Spinal cord (tissue), 9 donors: ENCODE measurements at regions not wholly inside any gene's neighbourhood (a gene's known extent, or its start where the extent isn't known, plus 50 kb on each side); places are given as distances from the start of the nearest gene placed in this dataset.

Source experiments
- DNase-seq, 6 donors: peaks; one replicate each; pipeline versions ENCODE4 v3.0.0 to v3.0.0-alpha.2; 2013 to 2015; ENCODE audit warnings: low spot score in 6 of 6, low read depth in 4 of 6
- H3K27ac ChIP-seq: one replicate; pipeline ENCODE4 v1.5.1; 2013; ENCODE audit warnings: low read depth, low read length, control low read depth
- H3K27me3 ChIP-seq: one replicate; pipeline ENCODE4 v1.6.1; 2013; ENCODE audit warnings: low read length; ENCODE audit not compliant: control insufficient read depth, insufficient read depth
- H3K36me3 ChIP-seq: one replicate; pipeline ENCODE4 v1.6.1; 2013; ENCODE audit warnings: low read length; ENCODE audit not compliant: control insufficient read depth, insufficient read depth
- H3K4me1 ChIP-seq: one replicate; pipeline ENCODE4 v1.6.1; 2013; ENCODE audit warnings: low read length; ENCODE audit not compliant: control insufficient read depth, insufficient read depth
- H3K4me3 ChIP-seq: one replicate; pipeline ENCODE4 v1.5.1; 2013; ENCODE audit warnings: low read depth, low read length, control low read depth
- H3K9me3 ChIP-seq: one replicate; pipeline ENCODE4 v1.6.1; 2013; ENCODE audit warnings: low read length; ENCODE audit not compliant: control insufficient read depth, insufficient read depth
- WGBS: methylation state at CpG from one replicate; pipeline ENCODE4 v1.1.5; 2013; ENCODE audit warnings: missing lambda C conversion rate; ENCODE audit not compliant: insufficient coverage; 5-methylcytosine and 5-hydroxymethylcytosine counted together
- donor health status: healthy.

DNA sequence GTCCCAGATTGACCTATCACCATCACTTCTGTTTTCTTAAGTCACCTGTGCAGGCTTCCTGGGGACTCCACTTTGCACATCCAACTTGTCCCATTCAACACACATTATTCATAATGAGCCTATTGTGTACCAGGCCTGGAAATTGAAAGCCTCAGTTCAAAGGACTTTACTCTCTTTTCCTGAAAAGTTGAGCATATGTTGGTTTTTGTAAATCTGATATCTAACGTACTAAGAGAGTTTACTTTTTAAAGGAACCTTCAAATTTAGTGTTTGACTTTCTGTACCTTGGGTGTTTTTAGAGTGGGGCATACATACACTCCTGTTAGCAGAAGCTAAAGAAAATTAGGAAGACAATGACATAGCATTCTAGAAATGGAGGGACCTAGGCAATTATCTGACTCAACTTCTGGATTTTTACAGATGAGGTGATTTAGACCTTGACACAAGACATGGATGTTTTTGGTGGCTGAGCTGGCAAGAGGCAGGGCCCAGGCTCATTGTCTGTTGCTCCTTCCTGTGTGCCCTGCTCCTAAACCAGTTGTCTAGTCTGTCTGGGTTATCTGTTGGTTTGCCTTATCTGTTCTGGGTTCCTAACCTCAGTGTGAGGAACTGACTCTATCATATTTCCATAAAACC is 336.5 kb downstream of the RPS6KC1 start:
- no peaks in the 10 kb centered on the region for H3K9me3 ChIP-seq
- H3K27me3 ChIP-seq, result no peaks in the 10 kb centered on the region
- no peak overlapping the region for H3K27ac ChIP-seq
- H3K4me3 ChIP-seq, result no peak overlapping the region
- WGBS, result no CpG with 5 or more reads among the region's 1 CpG
- no peak for DNase-seq
- H3K4me1 ChIP-seq, result peaks cover 21% of the 10 kb centered on the region
- H3K36me3 ChIP-seq, result no peaks in the 10 kb centered on the region

DNA sequence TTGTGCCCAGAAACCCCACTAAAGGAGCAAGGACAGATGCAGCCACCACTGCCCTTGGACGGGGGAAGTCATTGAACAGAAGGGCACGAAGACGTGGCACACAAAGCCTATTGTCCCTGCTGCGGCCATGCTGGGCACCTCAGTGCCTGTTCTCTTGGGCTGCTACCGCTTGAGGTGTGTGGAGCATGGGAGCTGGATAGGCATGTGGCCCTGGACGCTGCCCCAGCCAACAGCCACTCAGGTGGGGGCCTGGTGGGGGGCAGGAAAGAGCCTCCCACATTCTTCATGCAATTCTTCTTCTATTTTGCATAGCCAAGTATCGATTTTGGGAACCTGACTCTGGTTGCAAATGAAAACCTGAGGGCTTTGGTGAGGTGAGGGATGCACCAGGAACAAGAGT is 337.2 kb downstream of the RPS6KC1 start:
- Histone ChIP-seq H3K9me3 (no peaks in the 10 kb centered on the region), H3K27ac (no peak overlapping the region), H3K36me3 (no peaks in the 10 kb centered on the region), H3K4me3 (no peak overlapping the region), H3K27me3 (no peaks in the 10 kb centered on the region), H3K4me1 (peaks cover 19% of the 10 kb centered on the region)
- WGBS, result 82% methylated on average over 4 of the region's 7 CpGs
- no peak for DNase-seq

DNA sequence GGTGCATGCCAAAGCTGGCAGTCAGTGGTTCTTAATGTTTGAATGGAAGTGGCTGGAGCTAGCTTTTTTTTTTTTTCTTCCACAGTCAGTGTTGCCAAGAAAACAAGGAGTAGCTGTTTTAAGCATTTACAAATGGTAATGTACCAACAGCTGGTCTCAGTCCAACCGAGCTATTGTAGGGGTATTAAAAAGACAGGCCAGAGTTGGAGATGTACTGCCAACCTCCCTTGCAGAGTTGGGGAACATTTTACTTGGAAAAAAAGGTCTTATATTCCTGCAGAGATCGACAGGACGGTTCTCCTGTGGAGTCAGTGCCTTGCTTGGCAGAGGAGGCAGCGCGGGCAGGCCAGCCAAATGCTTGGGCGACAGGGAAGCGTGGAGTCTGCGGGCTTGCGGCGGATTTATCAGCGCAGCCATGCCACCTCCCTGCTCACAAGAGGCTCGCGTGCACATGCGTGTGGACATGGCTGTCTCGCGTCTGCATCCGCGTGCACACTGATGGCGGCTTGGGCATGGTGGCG is 338.1 kb downstream of the RPS6KC1 start:
- WGBS, result 45% methylated on average over 20 of the region's 20 CpGs
- Histone ChIP-seq H3K27ac (peak overlapping the region; percentile 61), H3K4me1 (peaks cover 19% of the 10 kb centered on the region), H3K36me3 (no peaks in the 10 kb centered on the region), H3K27me3 (no peaks in the 10 kb centered on the region), H3K4me3 (no peak overlapping the region), H3K9me3 (no peaks in the 10 kb centered on the region)
- peak in 5 of 6 donors; percentile 70 to 93 (median 81) for DNase-seq

DNA sequence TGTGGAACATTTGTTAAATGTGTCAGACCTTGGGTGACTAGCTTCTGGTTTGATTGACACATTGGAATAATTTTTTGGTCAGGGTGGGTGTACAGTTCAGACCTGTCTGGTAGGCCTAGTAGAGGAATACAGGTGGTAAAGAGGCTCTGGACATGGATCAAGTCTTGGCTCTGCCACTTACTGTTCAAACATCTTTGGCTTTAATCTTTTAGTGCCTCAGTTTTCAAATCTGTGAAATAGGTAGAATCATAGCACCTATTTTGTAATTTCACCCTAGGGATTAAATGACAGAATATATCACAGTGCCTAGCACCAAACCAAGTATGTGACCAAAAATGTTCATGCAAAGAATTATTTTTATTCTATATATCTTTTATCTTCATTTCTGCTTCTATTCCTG is 340.4 kb downstream of the RPS6KC1 start:
- Histone ChIP-seq H3K4me3 (no peak overlapping the region), H3K4me1 (peaks cover 19% of the 10 kb centered on the region), H3K36me3 (no peaks in the 10 kb centered on the region)

DNA sequence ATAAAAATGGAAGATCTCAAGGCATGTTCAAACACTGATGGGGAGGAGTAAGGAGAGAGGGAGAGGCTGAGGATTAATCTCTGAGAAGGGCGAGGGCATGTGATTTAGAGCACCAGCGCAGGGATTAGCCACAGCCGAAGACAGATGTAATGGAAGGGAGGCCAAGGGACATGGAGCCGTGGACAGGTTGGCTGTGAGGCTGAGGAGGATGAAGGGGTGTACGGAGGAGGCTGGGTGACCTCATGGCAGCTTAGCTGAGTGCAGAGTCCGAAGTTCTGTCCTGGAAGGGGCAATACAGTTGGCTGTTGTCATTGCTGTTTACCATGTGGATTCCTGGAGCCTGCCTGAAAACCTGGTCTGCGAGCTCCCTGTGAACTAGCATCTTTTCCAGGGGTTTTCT is 342.8 kb downstream of the RPS6KC1 start:
- peaks cover 7% of the 10 kb centered on the region for H3K4me1 ChIP-seq
- 95% methylated on average over 7 of the region's 7 CpGs for WGBS

More for the DNA sequence above, 340.4 kb downstream of the RPS6KC1 start:
- Histone ChIP-seq H3K27me3 (no peaks in the 10 kb centered on the region), H3K27ac (no peak overlapping the region), H3K9me3 (no peaks in the 10 kb centered on the region)
- DNase-seq, result no peak

DNA sequence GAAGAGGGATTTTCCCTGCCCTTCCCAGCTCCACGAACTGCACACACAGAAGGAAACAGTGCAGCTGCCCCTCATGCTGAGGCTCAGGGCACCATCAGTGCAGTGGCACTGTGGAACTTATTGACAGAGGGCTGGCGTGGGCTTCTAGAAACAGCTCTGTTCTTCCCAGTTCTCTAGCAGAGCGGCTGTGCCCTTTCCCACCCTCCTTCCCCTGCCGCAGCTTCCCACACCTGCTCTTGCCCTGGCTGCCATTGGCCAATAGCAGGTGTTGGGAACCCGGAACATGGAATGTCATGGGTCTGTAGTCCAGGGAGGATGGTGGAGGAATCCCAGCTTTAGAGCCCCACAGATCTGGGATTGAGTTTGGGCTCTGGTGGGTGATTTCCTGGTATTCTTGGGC is 343.8 kb downstream of the RPS6KC1 start:
- H3K27me3 ChIP-seq, result no peaks in the 10 kb centered on the region
- H3K9me3 ChIP-seq, result no peaks in the 10 kb centered on the region
- H3K27ac ChIP-seq, result no peak overlapping the region
- H3K36me3 ChIP-seq, result no peaks in the 10 kb centered on the region
- no peak overlapping the region for H3K4me3 ChIP-seq
- no peak for DNase-seq
- H3K4me1 ChIP-seq, result peaks cover 4% of the 10 kb centered on the region
- WGBS, result 82% methylated on average over 3 of the region's 5 CpGs

More for the DNA sequence above, 342.8 kb downstream of the RPS6KC1 start:
- no peak for DNase-seq
- Histone ChIP-seq H3K9me3 (no peaks in the 10 kb centered on the region), H3K27ac (no peak overlapping the region), H3K4me3 (no peak overlapping the region), H3K36me3 (no peaks in the 10 kb centered on the region), H3K27me3 (no peaks in the 10 kb centered on the region)

DNA sequence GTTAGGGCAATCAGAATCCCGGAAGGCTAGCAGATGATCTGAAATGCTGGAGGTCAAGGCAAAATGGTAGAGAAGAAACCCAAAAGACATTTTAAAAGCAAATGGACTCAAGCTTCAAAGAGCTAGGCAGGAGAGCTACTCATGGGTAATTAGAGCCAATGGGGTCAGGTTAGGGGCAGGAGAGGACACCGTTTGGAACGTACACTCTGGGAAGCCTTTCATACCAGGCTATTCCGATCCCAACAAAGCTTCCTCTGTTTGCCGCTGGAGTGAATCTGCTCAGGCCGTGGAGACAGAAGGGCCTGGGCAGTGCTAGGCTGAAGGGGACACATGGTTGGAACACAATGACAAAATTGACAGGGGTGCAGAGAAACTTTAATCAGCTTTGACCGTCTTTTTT is 346.6 kb downstream of the RPS6KC1 start:
- Histone ChIP-seq H3K4me1 (peaks cover 5% of the 10 kb centered on the region), H3K4me3 (no peak overlapping the region), H3K27ac (no peak overlapping the region), H3K36me3 (no peaks in the 10 kb centered on the region), H3K9me3 (no peaks in the 10 kb centered on the region), H3K27me3 (no peaks in the 10 kb centered on the region)
- DNase-seq, result no peak
- WGBS, result 62% methylated on average over 2 of the region's 7 CpGs

DNA sequence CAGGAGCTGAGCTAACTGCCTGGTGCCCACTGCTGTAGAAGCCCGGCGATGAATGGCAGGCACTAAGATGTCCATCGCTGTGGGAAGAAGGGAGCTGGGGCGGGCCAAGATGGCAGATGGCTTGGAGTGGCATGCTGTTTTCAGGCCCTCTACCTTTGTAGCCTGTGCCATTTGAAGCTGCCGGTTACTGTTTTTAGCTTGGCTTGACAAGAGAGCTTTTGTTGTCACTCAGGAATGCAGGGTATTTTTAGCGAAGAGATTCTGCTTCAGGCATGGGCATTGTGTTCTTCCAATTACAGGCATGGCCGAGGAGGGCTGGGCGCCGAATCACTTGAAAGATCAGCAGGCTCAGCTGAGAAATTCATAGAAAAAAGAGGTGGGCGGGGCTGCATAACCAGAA is 348.7 kb downstream of the RPS6KC1 start:
- DNase-seq, result no peak
- Histone ChIP-seq H3K4me3 (no peak overlapping the region), H3K36me3 (no peaks in the 10 kb centered on the region), H3K27me3 (no peaks in the 10 kb centered on the region), H3K4me1 (peaks cover 5% of the 10 kb centered on the region), H3K9me3 (no peaks in the 10 kb centered on the region), H3K27ac (no peak overlapping the region)
- WGBS, result 67% methylated on average over 6 of the region's 10 CpGs

DNA sequence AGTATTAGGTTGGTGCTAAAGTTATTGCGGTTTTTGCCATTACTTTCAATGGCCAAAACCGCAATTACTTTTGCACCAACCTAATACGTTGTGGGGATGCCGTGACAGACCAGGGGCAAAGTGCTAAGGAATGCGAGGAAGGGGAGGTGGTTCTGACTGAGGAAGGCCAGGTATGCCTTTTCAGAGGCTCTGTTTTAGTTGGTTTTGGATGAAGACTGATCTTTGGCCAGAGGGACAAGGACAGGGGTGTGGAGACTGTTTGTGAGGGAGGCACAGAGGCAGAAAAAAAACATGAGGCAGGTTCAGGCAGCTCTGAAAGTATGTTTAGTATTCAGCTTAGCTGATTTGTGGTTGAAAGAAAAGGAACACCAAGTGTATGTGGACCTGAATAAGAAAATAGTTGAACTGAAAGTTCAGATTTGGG is 358.2 kb downstream of the RPS6KC1 start:
- no peaks in the 10 kb centered on the region for H3K9me3 ChIP-seq
- no peaks in the 10 kb centered on the region for H3K36me3 ChIP-seq
- no peak overlapping the region for H3K27ac ChIP-seq
- 93% methylated on average over 3 of the region's 5 CpGs for WGBS
- no peaks in the 10 kb centered on the region for H3K27me3 ChIP-seq
- no peak for DNase-seq
- no peaks in the 10 kb centered on the region for H3K4me1 ChIP-seq
- H3K4me3 ChIP-seq, result no peak overlapping the region

DNA sequence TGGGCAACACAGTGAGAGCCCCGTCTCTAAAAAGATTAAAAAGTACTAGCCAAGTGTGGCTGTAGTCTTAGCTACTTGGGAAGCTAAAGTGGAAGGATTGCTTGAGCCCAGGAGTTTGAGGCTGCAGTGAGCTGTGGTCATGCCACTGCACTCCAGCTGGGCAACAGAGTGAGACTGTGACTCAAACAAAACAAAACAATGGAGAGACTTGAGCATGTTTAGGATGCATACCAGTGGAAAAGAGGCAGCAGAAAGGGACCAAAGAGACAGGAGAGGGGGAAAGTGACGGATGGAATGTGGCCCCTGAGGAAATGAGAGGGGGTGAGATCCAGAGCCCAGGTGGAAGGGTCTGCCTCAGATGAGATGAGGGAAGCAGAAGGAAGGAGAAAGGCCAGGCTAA is 358.9 kb downstream of the RPS6KC1 start:
- Histone ChIP-seq H3K4me1 (no peaks in the 10 kb centered on the region), H3K27ac (no peak overlapping the region), H3K27me3 (no peaks in the 10 kb centered on the region), H3K36me3 (no peaks in the 10 kb centered on the region), H3K4me3 (no peak overlapping the region), H3K9me3 (no peaks in the 10 kb centered on the region)
- DNase-seq, result no peak
- WGBS, result 88% methylated on average over 2 of the region's 2 CpGs
